Activated naive CD8-positive, alpha-beta T cell treated with anti-CD3 and anti-CD28 coated beads, Interleukin-2, amount 50 U/mL, for 24 hours (primary cell): ENCODE measurements at regions not wholly inside any gene's neighbourhood (a gene's known extent, or its start where the extent isn't known, plus 50 kb on each side); places are given as distances from the start of the nearest gene placed in this dataset.

Experiments
- ATAC-seq: fragments of 150-1000 bp; cut with Tn5 transposase; one replicate; pipeline ENCODE4 v1.10.0; 2021
- DNase-seq: peaks from one replicate; pipeline ENCODE4 v3.0.0; 2021
- H3K27ac Mint-ChIP-seq: one replicate; pipeline ENCODE4 v1.8.0; 2021; ENCODE audit warnings: mild to moderate bottlenecking, mixed read lengths
- H3K27me3 Mint-ChIP-seq: one replicate; pipeline ENCODE4 v1.8.0; 2021; ENCODE audit warnings: mixed read lengths
- H3K36me3 Mint-ChIP-seq: one replicate; pipeline ENCODE4 v1.8.0; 2021; ENCODE audit warnings: low read depth, mixed read lengths
- H3K4me1 Mint-ChIP-seq: one replicate; pipeline ENCODE4 v1.8.0; 2021; ENCODE audit warnings: mixed read lengths
- H3K4me3 Mint-ChIP-seq: one replicate; pipeline ENCODE4 v1.8.0; 2021; ENCODE audit warnings: mild to moderate bottlenecking, moderate library complexity, mixed read lengths
- H3K9me3 Mint-ChIP-seq: one replicate; pipeline ENCODE4 v1.8.0; 2021; ENCODE audit warnings: mixed read lengths

- H3K27me3 Mint-ChIP-seq = peaks cover 3% of the 10 kb centered on the region
- H3K36me3 Mint-ChIP-seq = no peaks in the 10 kb centered on the region
- H3K9me3 Mint-ChIP-seq = no peaks in the 10 kb centered on the region
- no peak overlapping the region for H3K4me3 Mint-ChIP-seq
- DNase-seq (no peak), ATAC-seq (no peak)
- H3K4me1 Mint-ChIP-seq = no peaks in the 10 kb centered on the region
- no peak overlapping the region for H3K27ac Mint-ChIP-seq
Observed at GRCh38 chr6:140905724-140906123, 1227.0 kb upstream of the GJE1 start.

- Mint-ChIP-seq H3K27me3 (peaks cover 3% of the 10 kb centered on the region), H3K4me3 (no peak overlapping the region), H3K9me3 (no peaks in the 10 kb centered on the region), H3K4me1 (no peaks in the 10 kb centered on the region), H3K36me3 (no peaks in the 10 kb centered on the region), H3K27ac (no peak overlapping the region)
- ATAC-seq (no peak), DNase-seq (no peak)
Observed at GRCh38 chr6:140905050-140905449, 1227.7 kb upstream of the GJE1 start.

- no peaks in the 10 kb centered on the region for H3K36me3 Mint-ChIP-seq
- no peak overlapping the region for H3K27ac Mint-ChIP-seq
- no peak for DNase-seq
- peaks cover 12% of the 10 kb centered on the region for H3K9me3 Mint-ChIP-seq
- no peaks in the 10 kb centered on the region for H3K4me1 Mint-ChIP-seq
- H3K4me3 Mint-ChIP-seq = no peak overlapping the region
- ATAC-seq = no peak
- H3K27me3 Mint-ChIP-seq = peaks cover 3% of the 10 kb centered on the region
Observed at GRCh38 chr6:140897804-140898573, 1234.7 kb upstream of the GJE1 start.

- H3K4me3 Mint-ChIP-seq = no peak overlapping the region
Observed at GRCh38 chr6:140897349-140897748, 1235.4 kb upstream of the GJE1 start.

GRCh38 chr6:140893432-140893831 is 1239.3 kb upstream of the GJE1 start:
- Mint-ChIP-seq H3K4me1 (no peaks in the 10 kb centered on the region), H3K4me3 (no peak overlapping the region), H3K27me3 (peaks cover 5% of the 10 kb centered on the region), H3K9me3 (peaks cover 12% of the 10 kb centered on the region), H3K27ac (no peak overlapping the region), H3K36me3 (no peaks in the 10 kb centered on the region)
- DNase-seq = no peak
- no peak for ATAC-seq

More at GRCh38 chr6:140897349-140897748, 1235.4 kb upstream of the GJE1 start:
- peaks cover 12% of the 10 kb centered on the region for H3K9me3 Mint-ChIP-seq
- H3K36me3 Mint-ChIP-seq = no peaks in the 10 kb centered on the region
- DNase-seq (no peak), ATAC-seq (no peak)
- H3K27ac Mint-ChIP-seq = no peak overlapping the region
- no peaks in the 10 kb centered on the region for H3K4me1 Mint-ChIP-seq
- peaks cover 3% of the 10 kb centered on the region for H3K27me3 Mint-ChIP-seq

- ATAC-seq (no peak), DNase-seq (no peak)
- Mint-ChIP-seq H3K27me3 (no peaks in the 10 kb centered on the region), H3K4me1 (no peaks in the 10 kb centered on the region), H3K27ac (no peak overlapping the region), H3K36me3 (no peaks in the 10 kb centered on the region), H3K4me3 (no peak overlapping the region), H3K9me3 (no peaks in the 10 kb centered on the region)
Observed at GRCh38 chr6:140879946-140880345, 1252.8 kb upstream of the GJE1 start.

- no peak overlapping the region for H3K27ac Mint-ChIP-seq
Observed at GRCh38 chr6:140874066-140874465, 1258.7 kb upstream of the GJE1 start.

GRCh38 chr6:140872885-140873284 is 1259.8 kb upstream of the GJE1 start:
- no peaks in the 10 kb centered on the region for H3K4me1 Mint-ChIP-seq
- DNase-seq (no peak), ATAC-seq (no peak)
- no peak overlapping the region for H3K27ac Mint-ChIP-seq
- no peak overlapping the region for H3K4me3 Mint-ChIP-seq
- no peaks in the 10 kb centered on the region for H3K9me3 Mint-ChIP-seq
- H3K27me3 Mint-ChIP-seq = no peaks in the 10 kb centered on the region
- H3K36me3 Mint-ChIP-seq = no peaks in the 10 kb centered on the region

More at GRCh38 chr6:140874066-140874465, 1258.7 kb upstream of the GJE1 start:
- Mint-ChIP-seq H3K9me3 (no peaks in the 10 kb centered on the region), H3K4me1 (no peaks in the 10 kb centered on the region), H3K27me3 (no peaks in the 10 kb centered on the region), H3K36me3 (no peaks in the 10 kb centered on the region), H3K4me3 (no peak overlapping the region)
- ATAC-seq (no peak), DNase-seq (no peak)

GRCh38 chr6:140871911-140872310 is 1260.8 kb upstream of the GJE1 start:
- Mint-ChIP-seq H3K9me3 (no peaks in the 10 kb centered on the region), H3K4me1 (no peaks in the 10 kb centered on the region), H3K36me3 (no peaks in the 10 kb centered on the region), H3K27me3 (peaks cover 5% of the 10 kb centered on the region), H3K4me3 (no peak overlapping the region), H3K27ac (no peak overlapping the region)
- no peak for ATAC-seq
- no peak for DNase-seq

GRCh38 chr6:140867336-140867735 is 1265.4 kb upstream of the GJE1 start:
- H3K27ac Mint-ChIP-seq = no peak overlapping the region
- no peaks in the 10 kb centered on the region for H3K4me1 Mint-ChIP-seq
- H3K4me3 Mint-ChIP-seq = no peak overlapping the region
- no peak for DNase-seq
- peaks cover 5% of the 10 kb centered on the region for H3K27me3 Mint-ChIP-seq
- no peaks in the 10 kb centered on the region for H3K36me3 Mint-ChIP-seq
- no peaks in the 10 kb centered on the region for H3K9me3 Mint-ChIP-seq
- ATAC-seq = no peak

- H3K4me1 Mint-ChIP-seq = no peaks in the 10 kb centered on the region
Observed at GRCh38 chr6:140858381-140858971, 1274.2 kb upstream of the GJE1 start.

GRCh38 chr6:140857739-140858380 is 1274.9 kb upstream of the GJE1 start:
- no peaks in the 10 kb centered on the region for H3K9me3 Mint-ChIP-seq
- DNase-seq = no peak
- no peak overlapping the region for H3K27ac Mint-ChIP-seq
- H3K4me3 Mint-ChIP-seq = no peak overlapping the region
- no peaks in the 10 kb centered on the region for H3K4me1 Mint-ChIP-seq
- H3K27me3 Mint-ChIP-seq = no peaks in the 10 kb centered on the region
- no peak for ATAC-seq
- H3K36me3 Mint-ChIP-seq = no peaks in the 10 kb centered on the region

More at GRCh38 chr6:140858381-140858971, 1274.2 kb upstream of the GJE1 start:
- ATAC-seq (no peak), DNase-seq (no peak)
- no peaks in the 10 kb centered on the region for H3K9me3 Mint-ChIP-seq
- H3K27ac Mint-ChIP-seq = no peak overlapping the region
- H3K36me3 Mint-ChIP-seq = no peaks in the 10 kb centered on the region
- H3K4me3 Mint-ChIP-seq = no peak overlapping the region
- H3K27me3 Mint-ChIP-seq = no peaks in the 10 kb centered on the region

- Mint-ChIP-seq H3K27ac (no peak overlapping the region), H3K4me3 (no peak overlapping the region), H3K36me3 (no peaks in the 10 kb centered on the region), H3K9me3 (no peaks in the 10 kb centered on the region), H3K27me3 (no peaks in the 10 kb centered on the region), H3K4me1 (no peaks in the 10 kb centered on the region)
- DNase-seq = no peak
- no peak for ATAC-seq
Observed at GRCh38 chr6:140855520-140855919, 1277.2 kb upstream of the GJE1 start.

- peaks cover under 1% of the 10 kb centered on the region for H3K27me3 Mint-ChIP-seq
- H3K9me3 Mint-ChIP-seq = no peaks in the 10 kb centered on the region
- H3K4me3 Mint-ChIP-seq = no peak overlapping the region
- no peaks in the 10 kb centered on the region for H3K36me3 Mint-ChIP-seq
- H3K4me1 Mint-ChIP-seq = no peaks in the 10 kb centered on the region
- no peak overlapping the region for H3K27ac Mint-ChIP-seq
- DNase-seq = no peak
- ATAC-seq = no peak
Observed at GRCh38 chr6:140854318-140854717, 1278.4 kb upstream of the GJE1 start.

GRCh38 chr6:140850438-140850837 is 1282.3 kb upstream of the GJE1 start:
- Mint-ChIP-seq H3K36me3 (no peaks in the 10 kb centered on the region), H3K27ac (no peak overlapping the region), H3K9me3 (no peaks in the 10 kb centered on the region), H3K4me3 (no peak overlapping the region), H3K4me1 (no peaks in the 10 kb centered on the region), H3K27me3 (peaks cover 3% of the 10 kb centered on the region)
- DNase-seq (no peak), ATAC-seq (no peak)
